DND-41 (cell line): ENCODE measurements at regions not wholly inside any gene's neighbourhood (a gene's known extent, or its start where the extent isn't known, plus 50 kb on each side); places are given as distances from the start of the nearest gene placed in this dataset.

Experiments used
- EZH2 ChIP-seq: IDR thresholded peaks from 3 replicates; pipeline ENCODE4 v1.6.1; 2012; ENCODE audit warnings: borderline replicate concordance, low read depth, mild to moderate bottlenecking, moderate library complexity, low read length, inconsistent platforms; ENCODE audit not compliant: severe bottlenecking
- TF ChIP-seq, protein P1 (sequence below): IDR thresholded peaks from 2 replicates; pipeline ENCODE4 v1.5.1; 2012; ENCODE audit warnings: borderline replicate concordance, low read length, moderate library complexity, mild to moderate bottlenecking; ENCODE audit not compliant: poor library complexity, severe bottlenecking; ENCODE audit errors: extremely low read depth

DNA sequence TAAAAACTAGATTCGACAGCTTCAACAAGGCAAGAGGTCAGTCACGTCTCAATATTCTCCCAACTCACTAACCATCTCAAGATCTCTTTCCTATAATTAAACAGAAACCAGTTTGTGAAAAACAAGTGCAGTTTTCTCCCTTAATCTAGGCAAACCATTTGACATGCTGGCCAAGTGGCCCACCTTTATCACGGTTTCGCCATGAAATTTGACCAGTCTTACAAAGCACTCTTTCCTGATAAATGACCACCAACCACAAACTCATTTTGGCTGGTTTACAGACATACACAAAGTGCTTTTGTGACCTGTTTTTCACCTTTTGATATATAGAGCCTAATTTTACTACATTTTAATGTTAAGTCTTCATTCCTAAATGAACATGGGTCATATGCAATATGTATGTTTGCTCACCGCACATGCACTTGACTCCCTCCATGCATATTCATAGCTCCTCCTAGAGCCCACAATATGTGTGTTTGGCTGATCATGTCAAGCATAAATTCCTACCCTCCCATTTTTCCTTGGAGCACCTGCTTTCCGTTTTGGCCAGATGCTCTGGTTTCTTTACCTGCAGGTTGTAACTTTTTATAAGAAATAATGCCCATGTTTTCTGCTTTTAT, 385.1 kb downstream of the RAD51AP2 start:
- TF ChIP-seq, protein P1, sequence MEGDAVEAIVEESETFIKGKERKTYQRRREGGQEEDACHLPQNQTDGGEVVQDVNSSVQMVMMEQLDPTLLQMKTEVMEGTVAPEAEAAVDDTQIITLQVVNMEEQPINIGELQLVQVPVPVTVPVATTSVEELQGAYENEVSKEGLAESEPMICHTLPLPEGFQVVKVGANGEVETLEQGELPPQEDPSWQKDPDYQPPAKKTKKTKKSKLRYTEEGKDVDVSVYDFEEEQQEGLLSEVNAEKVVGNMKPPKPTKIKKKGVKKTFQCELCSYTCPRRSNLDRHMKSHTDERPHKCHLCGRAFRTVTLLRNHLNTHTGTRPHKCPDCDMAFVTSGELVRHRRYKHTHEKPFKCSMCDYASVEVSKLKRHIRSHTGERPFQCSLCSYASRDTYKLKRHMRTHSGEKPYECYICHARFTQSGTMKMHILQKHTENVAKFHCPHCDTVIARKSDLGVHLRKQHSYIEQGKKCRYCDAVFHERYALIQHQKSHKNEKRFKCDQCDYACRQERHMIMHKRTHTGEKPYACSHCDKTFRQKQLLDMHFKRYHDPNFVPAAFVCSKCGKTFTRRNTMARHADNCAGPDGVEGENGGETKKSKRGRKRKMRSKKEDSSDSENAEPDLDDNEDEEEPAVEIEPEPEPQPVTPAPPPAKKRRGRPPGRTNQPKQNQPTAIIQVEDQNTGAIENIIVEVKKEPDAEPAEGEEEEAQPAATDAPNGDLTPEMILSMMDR, result no peak
- no peak for TF ChIP-seq EZH2
